ENCODE measurements at regions not wholly inside any gene's neighbourhood (a gene's known extent, or its start where the extent isn't known, plus 50 kb on each side); places are given as distances from the start of the nearest gene placed in this dataset.

DNA sequence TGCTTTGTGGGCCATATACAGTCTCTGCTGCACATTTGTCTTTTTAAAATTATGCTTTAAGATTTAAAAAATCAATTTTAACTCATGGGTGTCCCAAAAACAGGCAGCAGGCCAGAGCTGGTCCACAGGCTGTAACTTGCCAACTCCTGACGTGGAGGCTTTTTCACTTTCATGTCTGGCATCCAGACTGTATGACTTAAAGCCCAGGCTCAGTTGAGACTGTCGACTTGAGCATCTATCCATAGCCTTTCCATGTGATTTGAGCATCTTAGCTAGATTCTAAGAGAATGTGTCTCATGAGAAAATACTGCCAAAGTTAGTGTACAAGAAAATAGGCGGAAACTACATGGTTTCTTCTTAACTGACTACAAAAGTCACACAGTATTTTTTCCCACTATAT, 559.0 kb upstream of the TUSC1 start:
- no peak for TF ChIP-seq FOXP2 (optimal IDR thresholded peaks at IDR 0.05; ENCODE audit: borderline replicate concordance, extremely low read depth, extremely low read length, insufficient read depth)
- TF ChIP-seq POLR2AphosphoS5 (IDR thresholded peaks at IDR 0.05; ENCODE audit: low read depth, low read length): no peak
- TF ChIP-seq, protein P1, sequence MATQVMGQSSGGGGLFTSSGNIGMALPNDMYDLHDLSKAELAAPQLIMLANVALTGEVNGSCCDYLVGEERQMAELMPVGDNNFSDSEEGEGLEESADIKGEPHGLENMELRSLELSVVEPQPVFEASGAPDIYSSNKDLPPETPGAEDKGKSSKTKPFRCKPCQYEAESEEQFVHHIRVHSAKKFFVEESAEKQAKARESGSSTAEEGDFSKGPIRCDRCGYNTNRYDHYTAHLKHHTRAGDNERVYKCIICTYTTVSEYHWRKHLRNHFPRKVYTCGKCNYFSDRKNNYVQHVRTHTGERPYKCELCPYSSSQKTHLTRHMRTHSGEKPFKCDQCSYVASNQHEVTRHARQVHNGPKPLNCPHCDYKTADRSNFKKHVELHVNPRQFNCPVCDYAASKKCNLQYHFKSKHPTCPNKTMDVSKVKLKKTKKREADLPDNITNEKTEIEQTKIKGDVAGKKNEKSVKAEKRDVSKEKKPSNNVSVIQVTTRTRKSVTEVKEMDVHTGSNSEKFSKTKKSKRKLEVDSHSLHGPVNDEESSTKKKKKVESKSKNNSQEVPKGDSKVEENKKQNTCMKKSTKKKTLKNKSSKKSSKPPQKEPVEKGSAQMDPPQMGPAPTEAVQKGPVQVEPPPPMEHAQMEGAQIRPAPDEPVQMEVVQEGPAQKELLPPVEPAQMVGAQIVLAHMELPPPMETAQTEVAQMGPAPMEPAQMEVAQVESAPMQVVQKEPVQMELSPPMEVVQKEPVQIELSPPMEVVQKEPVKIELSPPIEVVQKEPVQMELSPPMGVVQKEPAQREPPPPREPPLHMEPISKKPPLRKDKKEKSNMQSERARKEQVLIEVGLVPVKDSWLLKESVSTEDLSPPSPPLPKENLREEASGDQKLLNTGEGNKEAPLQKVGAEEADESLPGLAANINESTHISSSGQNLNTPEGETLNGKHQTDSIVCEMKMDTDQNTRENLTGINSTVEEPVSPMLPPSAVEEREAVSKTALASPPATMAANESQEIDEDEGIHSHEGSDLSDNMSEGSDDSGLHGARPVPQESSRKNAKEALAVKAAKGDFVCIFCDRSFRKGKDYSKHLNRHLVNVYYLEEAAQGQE (IDR thresholded peaks at IDR 0.05; ENCODE audit: insufficient read depth in 1 of 2, low read depth in 2 of 2, low read length in 2 of 2): no peak
- TF ChIP-seq SIN3A (IDR thresholded peaks at IDR 0.05; ENCODE audit: borderline replicate concordance, insufficient read depth, low read length): no peak
- TF ChIP-seq TAF1 (IDR thresholded peaks at IDR 0.05; ENCODE audit: borderline replicate concordance, insufficient read depth, low read length): no peak

DNA sequence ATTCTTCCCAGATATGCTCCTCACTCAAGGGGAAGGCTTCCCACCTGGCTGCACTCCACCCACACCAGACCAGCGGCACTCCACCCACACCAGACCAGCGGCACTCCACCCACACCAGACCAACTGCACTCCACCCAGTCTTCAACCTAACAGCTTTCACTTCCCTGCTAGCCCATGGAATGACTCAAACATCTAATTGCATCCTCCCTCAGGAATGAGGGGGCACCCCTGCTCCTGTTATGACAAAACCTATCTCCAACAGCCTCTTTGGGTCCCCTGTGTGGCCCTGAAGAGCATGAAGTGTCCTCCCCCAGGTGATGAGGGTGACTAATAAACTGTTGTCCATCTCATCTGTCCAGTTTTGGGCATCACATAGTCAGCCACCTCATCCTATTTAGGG, 556.6 kb upstream of the TUSC1 start:
- TF ChIP-seq FOXP2 (optimal IDR thresholded peaks at IDR 0.05; ENCODE audit: borderline replicate concordance, extremely low read depth, extremely low read length, insufficient read depth) (no peak), POLR2AphosphoS5 (IDR thresholded peaks at IDR 0.05; ENCODE audit: low read depth, low read length) (no peak), TAF1 (IDR thresholded peaks at IDR 0.05; ENCODE audit: borderline replicate concordance, insufficient read depth, low read length) (no peak), SIN3A (IDR thresholded peaks at IDR 0.05; ENCODE audit: borderline replicate concordance, insufficient read depth, low read length) (no peak)
- TF ChIP-seq, protein P1 (IDR thresholded peaks at IDR 0.05; ENCODE audit: insufficient read depth in 1 of 2, low read depth in 2 of 2, low read length in 2 of 2): no peak

DNA sequence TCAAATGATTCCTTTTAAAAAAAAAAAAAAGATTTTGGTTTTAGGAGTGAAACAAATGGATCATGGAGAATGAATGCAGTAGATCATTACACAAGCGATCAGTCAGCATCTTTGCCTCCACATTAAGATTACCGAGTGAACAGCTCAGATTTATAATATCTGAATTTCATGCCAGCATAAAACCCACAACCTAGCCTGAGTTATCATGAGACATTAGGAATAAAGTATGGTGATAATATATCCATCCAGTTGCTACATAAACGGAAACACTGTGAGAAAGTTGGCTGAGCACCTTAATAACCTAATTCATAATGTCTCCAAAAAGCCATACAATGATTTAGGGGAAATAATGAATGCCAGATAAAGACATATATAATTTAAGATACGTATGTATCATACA, 553.1 kb upstream of the TUSC1 start:
- TF ChIP-seq TAF1 (IDR thresholded peaks at IDR 0.05; ENCODE audit: borderline replicate concordance, insufficient read depth, low read length): no peak
- TF ChIP-seq SIN3A (IDR thresholded peaks at IDR 0.05; ENCODE audit: borderline replicate concordance, insufficient read depth, low read length): no peak
- TF ChIP-seq, protein P1 (IDR thresholded peaks at IDR 0.05; ENCODE audit: insufficient read depth in 1 of 2, low read depth in 2 of 2, low read length in 2 of 2): no peak
- no peak for TF ChIP-seq FOXP2 (optimal IDR thresholded peaks at IDR 0.05; ENCODE audit: borderline replicate concordance, extremely low read depth, extremely low read length, insufficient read depth)
- TF ChIP-seq POLR2AphosphoS5 (IDR thresholded peaks at IDR 0.05; ENCODE audit: low read depth, low read length): no peak

DNA sequence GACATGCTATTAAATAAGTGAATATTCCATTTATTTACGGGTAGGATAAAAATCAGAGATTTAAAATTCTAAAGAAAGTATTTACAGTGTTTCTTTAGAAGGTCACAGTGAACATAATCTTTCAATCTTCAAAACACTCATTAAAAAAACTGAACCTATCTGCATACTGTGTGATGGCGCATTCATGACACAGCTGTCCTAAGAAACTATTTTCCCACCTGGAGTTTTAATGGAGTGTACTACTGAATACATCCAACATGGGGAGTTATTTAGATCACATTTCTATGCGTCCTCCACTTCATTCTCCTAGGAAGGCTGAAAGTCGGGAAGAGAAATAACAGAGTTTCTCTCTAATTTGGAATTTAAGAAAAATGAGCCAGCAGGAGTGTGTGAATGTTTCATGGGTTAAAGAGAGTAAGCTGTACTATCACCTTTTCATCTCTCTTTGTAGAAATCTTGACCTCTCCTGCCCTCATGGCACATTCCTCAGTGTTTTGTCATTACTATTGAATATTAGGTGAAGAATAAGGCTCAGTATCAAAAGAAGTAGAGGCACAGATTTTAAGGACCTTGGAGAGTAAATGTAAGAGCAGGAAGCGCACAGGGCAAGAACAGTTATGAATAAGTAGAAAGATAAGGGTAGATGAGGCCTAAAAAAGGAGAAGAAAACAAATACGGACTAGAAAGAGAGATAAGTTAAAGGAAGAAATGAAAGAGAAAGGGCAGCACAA, 551.2 kb upstream of the TUSC1 start:
- TF ChIP-seq TAF1 (IDR thresholded peaks at IDR 0.05; ENCODE audit: borderline replicate concordance, insufficient read depth, low read length) (no peak), SIN3A (IDR thresholded peaks at IDR 0.05; ENCODE audit: borderline replicate concordance, insufficient read depth, low read length) (no peak), POLR2AphosphoS5 (IDR thresholded peaks at IDR 0.05; ENCODE audit: low read depth, low read length) (no peak), FOXP2 (optimal IDR thresholded peaks at IDR 0.05; ENCODE audit: borderline replicate concordance, extremely low read depth, extremely low read length, insufficient read depth) (no peak)
- TF ChIP-seq, protein P1 (IDR thresholded peaks at IDR 0.05; ENCODE audit: insufficient read depth in 1 of 2, low read depth in 2 of 2, low read length in 2 of 2): peak in 1 of 2 experiments; percentile 64; a peak in 1 of 4 replicates

All from PFSK-1 (cell line).